GM21737 (cell line): ENCODE measurements at regions not wholly inside any gene's neighbourhood (a gene's known extent, or its start where the extent isn't known, plus 50 kb on each side); places are given as distances from the start of the nearest gene placed in this dataset.

ENCODE experiments used
- ATAC-seq: cut with Tn5 transposase; IDR thresholded peaks from one replicate; pipeline ENCODE4 v1.9.1; 2021; ENCODE audit warnings: mild to moderate bottlenecking, moderate library complexity; ENCODE audit not compliant: unreplicated experiment

GRCh38 chr3:82773207-82773606, 1011.8 kb upstream of the GBE1 start:
- no peak for ATAC-seq

- ATAC-seq, result no peak
Measured at GRCh38 chr3:82764521-82764920, 1003.1 kb upstream of the GBE1 start.

GRCh38 chr3:82761858-82762257, 1000.4 kb upstream of the GBE1 start:
- no peak for ATAC-seq

GRCh38 chr3:82745544-82745943, 984.1 kb upstream of the GBE1 start:
- ATAC-seq, result no peak

GRCh38 chr3:82743196-82743595, 981.8 kb upstream of the GBE1 start:
- no peak for ATAC-seq

GRCh38 chr3:82741346-82741745, 979.9 kb upstream of the GBE1 start:
- ATAC-seq, result no peak

- ATAC-seq, result no peak
Measured at GRCh38 chr3:82739390-82739789, 977.9 kb upstream of the GBE1 start.

- no peak for ATAC-seq
Measured at GRCh38 chr3:82736696-82737277, 975.3 kb upstream of the GBE1 start.

- ATAC-seq, result no peak
Measured at GRCh38 chr3:82715091-82715856, 953.8 kb upstream of the GBE1 start.

- no peak for ATAC-seq
Measured at GRCh38 chr3:82707035-82707434, 945.6 kb upstream of the GBE1 start.

- ATAC-seq, result no peak
Measured at GRCh38 chr3:82685761-82686160, 924.3 kb upstream of the GBE1 start.

GRCh38 chr3:82676356-82677026, 915.0 kb upstream of the GBE1 start:
- ATAC-seq, result no peak

GRCh38 chr3:82672966-82673365, 911.5 kb upstream of the GBE1 start:
- ATAC-seq, result no peak

- no peak for ATAC-seq
Measured at GRCh38 chr3:82671466-82671865, 910.0 kb upstream of the GBE1 start.

GRCh38 chr3:82654708-82655107, 893.3 kb upstream of the GBE1 start:
- no peak for ATAC-seq

- no peak for ATAC-seq
Measured at GRCh38 chr3:82643948-82644347, 882.5 kb upstream of the GBE1 start.

GRCh38 chr3:82641701-82642100, 880.3 kb upstream of the GBE1 start:
- no peak for ATAC-seq

- no peak for ATAC-seq
Measured at GRCh38 chr3:82640254-82640653, 878.8 kb upstream of the GBE1 start.

GRCh38 chr3:82637574-82637973, 876.1 kb upstream of the GBE1 start:
- ATAC-seq, result no peak

- ATAC-seq, result no peak
Measured at GRCh38 chr3:82636177-82636576, 874.7 kb upstream of the GBE1 start.

- ATAC-seq, result no peak
Measured at GRCh38 chr3:82633319-82633718, 871.9 kb upstream of the GBE1 start.

GRCh38 chr3:82629937-82630336, 868.5 kb upstream of the GBE1 start:
- no peak for ATAC-seq
